Stimulated activated CD4-positive, alpha-beta T cell treated with anti-CD3 and anti-CD28 coated beads, Interleukin-12 subunit alpha, Interleukin-12 subunit beta, amount 100 ng/mL, for 48 hours (primary cell): ENCODE measurements at regions not wholly inside any gene's neighbourhood (a gene's known extent, or its start where the extent isn't known, plus 50 kb on each side); places are given as distances from the start of the nearest gene placed in this dataset.

ENCODE experiments used
- DNase-seq, 3 donors: peaks; one replicate each; pipeline ENCODE4 v3.0.0-alpha.2; 2020; ENCODE audit warnings: low read depth in 2 of 3, low spot score in 1 of 3

DNA sequence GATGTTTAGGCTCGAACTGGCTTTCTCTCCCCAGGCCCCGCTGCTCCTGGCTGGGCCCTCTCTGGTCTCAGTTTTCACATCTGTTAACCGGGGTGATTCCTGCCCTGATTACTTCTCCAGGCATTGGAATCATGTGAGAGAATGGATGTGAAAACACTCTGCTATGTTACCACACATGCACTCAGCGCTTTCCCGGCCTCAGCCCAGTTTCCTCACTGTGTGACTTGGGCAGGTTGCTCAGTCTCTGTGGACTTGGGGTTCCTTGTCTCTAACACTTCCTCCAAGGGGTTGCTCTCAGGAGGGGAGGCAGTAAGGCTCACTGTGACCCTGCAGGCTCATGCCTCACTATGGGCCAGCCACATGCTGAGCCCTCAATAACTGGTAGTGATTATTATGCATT, 230.4 kb upstream of the HS6ST1 start:
- no peak for DNase-seq

DNA sequence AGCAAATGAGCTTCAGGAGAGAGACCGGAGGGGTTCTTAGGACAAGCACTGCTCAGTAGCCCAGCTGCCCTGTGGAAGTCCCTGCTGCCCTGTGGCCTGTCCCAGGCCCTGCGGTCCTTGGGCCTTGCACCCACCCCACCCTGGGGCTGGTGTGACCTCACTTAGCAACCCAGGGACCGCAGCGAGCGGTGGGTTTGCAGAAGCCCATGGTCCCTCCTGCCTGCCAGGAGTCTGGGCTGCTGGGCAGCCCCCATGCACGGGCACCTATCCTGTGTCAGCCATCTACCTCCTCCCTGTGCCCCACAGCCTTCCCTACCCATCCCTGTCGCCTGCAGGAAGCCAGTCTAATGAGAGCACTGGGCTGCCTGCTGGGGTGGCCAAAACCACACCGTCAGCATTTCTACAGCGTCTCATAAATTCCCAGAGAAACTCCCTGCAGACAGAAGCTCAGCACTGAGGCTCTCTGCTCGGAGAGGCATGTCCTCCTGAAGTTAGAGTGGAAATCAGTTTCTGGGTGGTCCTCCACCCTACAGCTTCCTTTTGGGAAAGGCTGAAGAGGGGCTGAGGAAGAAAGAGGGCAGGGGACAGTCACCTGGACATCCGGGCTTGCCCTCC, 231.1 kb upstream of the HS6ST1 start:
- DNase-seq = no peak

DNA sequence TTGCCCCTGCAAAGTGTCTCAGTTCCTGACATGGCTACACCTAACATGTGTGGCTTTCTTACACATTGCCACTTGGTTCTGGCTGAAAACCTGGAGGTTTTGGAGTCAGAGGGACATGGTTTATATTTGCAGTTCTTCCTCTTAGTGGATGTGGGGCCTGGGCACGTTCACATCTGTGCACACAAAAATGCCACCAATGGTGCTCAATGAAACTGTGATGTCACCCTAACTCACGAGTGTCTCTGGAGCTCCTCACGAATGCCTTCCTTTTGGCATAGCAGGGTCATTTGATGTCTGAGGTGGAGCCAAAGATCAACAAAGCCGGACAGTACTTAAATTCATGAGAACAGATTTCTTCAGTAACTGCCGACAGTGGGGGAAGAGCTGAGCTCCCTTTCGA, 231.7 kb upstream of the HS6ST1 start:
- no peak for DNase-seq

- no peak for DNase-seq
Observed at GRCh38 chr2:128550801-128551416, 232.2 kb upstream of the HS6ST1 start.

DNA sequence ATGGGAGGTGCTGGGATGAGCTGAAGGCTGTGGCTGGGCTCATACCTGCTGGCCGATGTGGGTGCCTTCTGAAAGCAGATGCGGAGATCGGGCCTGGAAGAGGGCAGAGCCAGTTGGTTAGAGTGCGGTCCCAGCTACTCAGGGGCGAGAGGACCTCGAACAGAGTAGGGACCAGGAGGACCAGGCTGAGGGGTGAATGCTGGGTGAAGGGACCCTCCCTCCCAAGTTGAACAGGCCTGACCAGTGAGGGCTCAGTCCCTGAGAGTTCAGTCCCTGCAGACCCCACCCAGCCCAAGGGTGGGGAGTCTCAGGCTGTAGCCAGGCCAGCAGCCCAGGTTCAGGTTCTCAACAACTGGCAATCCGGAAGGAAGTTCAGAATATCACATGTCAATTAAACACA, 232.8 kb upstream of the HS6ST1 start:
- DNase-seq = no peak

- DNase-seq = no peak
Observed at GRCh38 chr2:128552141-128552805, 233.6 kb upstream of the HS6ST1 start.

DNA sequence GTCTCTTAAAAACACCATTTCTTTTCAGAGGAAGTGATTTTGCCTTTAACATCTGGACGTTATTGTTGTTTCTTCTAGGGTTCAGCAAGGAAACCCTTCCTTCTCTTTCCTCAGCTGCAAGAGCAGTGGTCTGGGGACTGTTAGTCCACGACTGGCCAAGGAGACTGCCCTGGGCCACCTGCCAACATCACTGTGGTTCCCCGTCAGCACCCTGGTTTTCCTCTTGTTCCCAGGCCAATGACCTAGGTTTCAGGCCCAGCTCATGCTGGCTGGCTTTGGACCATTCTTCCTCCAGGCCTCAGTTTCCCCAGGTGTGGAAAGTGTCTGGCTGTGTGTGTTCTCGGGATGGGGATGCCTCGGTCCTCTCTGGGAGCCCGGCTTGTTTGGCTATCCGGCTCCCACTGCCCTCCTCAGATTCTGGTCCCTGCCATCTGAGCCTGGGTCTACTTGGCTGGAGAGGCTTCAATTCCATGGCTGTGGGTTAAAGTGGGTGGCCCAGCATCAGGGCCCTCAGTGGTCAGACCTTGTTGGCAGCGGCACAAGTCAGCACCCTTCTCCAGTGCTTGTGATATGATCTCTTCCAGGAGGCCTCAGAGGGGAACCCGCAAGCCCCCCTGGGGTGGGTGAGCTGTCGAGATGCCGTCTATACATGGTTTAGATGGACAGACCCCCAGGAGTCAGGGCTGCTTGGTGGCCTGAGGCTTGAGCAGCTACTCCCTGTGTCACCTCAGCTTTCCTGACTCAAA, 234.3 kb upstream of the HS6ST1 start:
- no peak for DNase-seq

GRCh38 chr2:128554151-128554769, 235.6 kb upstream of the HS6ST1 start:
- no peak for DNase-seq

DNA sequence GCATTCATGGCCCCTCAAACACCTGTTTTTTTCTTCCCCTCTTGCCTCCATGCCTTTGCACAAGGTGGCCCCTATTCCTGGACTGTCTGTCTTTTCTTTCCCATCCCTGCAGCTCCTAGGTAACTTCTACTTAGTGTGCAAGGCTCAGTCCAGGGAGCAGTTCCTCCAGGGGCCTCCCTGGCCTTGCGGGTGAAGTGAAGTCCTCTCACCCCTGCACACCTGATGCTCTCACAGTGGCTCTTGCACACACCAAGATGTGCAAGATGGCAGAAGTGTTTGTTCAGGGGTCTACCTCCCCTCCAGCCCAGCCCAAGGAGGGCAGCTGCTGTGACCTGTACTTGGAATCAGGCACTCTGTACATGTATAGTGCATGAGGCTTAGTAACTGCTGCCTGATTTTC, 236.8 kb upstream of the HS6ST1 start:
- DNase-seq = no peak

DNA sequence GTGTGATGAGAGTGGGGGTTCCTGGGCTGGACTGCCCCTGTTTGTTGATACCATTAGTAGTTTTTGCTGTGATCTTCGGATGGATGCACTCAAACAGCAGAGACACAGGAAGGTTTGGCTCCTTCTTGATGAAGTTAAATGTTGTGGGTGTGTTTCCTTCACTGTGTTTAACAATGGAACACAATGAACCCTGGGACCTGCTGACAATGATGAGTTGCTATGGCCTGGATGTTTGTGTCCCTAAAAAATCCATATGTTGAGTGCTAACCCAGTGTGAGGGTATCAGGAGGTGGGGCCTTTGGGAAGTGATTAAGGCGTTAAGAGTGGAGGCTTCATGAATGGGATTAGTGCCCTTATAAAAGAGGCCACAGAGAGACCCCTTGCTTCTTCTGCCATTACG, 237.4 kb upstream of the HS6ST1 start:
- DNase-seq = no peak

DNA sequence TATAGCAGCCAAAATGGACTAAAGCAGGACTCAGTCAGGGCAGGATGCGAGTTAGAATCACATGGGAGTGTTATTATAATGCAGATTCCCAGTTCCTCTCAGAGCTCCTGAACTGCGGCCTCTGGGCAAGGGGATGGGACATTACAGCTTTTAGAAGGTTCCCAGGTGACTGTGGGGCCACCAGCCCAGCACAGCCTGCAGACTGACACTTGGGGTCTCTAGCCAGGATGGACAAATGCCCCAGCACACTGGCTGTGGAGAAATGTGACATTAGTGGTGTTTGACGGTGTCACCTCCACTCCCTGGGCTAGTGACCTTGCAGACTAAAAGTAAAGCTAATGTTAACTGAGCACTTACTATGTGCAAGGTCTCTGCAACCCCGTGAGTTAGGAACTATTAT, 238.0 kb upstream of the HS6ST1 start:
- no peak for DNase-seq

DNA sequence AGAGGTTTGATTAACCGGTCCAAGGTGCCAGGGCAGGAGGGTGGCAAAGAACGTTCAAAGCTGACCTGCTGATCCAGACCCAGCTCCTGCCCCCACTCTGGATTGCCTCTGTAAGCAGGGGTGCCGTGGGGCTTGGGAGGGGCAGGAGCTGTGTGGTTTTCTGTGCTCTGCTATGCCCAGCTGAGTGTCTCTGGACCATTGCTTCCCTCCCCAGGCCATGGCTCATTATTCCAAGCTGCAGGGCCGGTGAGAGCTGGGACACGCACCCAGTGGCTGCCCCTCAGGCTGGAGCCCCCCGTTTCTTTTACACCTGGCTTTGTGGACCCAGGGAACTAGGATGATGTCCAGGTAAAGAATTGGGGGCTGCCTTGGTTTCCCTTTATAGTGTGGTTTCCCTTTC, 238.4 kb upstream of the HS6ST1 start:
- no peak for DNase-seq

GRCh38 chr2:128557831-128558241, 239.2 kb upstream of the HS6ST1 start:
- DNase-seq = no peak

- no peak for DNase-seq
Observed at GRCh38 chr2:128558441-128558840, 239.8 kb upstream of the HS6ST1 start.

DNA sequence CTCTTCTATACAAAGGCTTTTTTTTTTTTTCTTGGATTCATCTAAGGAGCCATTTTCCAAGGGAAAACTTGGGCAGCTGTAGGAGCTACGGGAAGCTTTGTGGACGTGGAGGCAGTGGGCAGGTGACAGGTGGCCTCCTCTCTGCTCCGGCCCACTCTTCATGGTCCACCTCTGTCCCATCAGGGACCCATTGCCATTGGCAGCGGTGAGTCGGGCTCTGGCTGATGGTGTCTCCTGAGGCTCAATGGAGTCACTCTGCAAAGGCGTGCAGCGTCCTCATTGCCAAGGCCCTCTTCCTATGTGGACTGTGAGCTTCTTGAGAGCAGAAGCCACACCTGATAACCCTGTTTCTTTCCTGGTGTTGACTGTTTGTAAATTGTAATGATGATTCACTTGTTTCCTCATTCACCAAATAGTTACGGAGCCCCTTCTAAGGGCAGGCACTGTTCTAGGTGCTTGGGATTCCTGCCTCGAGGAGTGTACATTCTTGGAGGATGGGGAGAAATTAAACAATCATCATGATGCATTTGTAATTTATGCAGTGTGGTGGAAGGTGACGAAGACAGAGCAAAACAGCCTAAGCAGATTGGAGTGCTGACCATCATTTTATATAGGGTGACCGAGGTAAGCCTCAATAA, 240.3 kb upstream of the HS6ST1 start:
- no peak for DNase-seq

- DNase-seq = no peak
Observed at GRCh38 chr2:128559533-128560515, 241.2 kb upstream of the HS6ST1 start.

DNA sequence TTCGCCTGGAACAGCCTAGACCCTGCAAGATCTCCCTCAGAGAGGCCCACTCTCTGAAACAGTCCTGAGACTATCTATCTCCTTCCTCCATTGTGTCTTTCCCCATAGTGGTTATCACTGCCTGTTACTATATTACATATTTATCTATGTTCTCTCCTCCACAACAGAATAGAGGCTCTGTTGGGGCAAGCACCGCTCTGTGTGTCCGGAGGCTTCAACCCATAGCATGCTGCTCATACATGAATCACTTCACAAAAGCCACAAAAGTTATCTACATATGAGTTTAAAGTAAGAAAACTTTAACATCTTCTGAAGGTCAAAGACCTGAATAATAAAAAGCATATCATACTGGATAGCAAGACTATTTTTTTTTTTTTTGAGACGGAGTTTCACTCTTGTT, 242.1 kb upstream of the HS6ST1 start:
- no peak for DNase-seq

- no peak for DNase-seq
Observed at GRCh38 chr2:128562471-128563347, 244.0 kb upstream of the HS6ST1 start.

GRCh38 chr2:128563348-128563687, 244.7 kb upstream of the HS6ST1 start:
- DNase-seq = no peak
